Stimulated activated naive CD8-positive, alpha-beta T cell treated with anti-CD3 and anti-CD28 coated beads, Interleukin-15, amount 100 ng/mL, for 72 hours (primary cell): ENCODE measurements at regions not wholly inside any gene's neighbourhood (a gene's known extent, or its start where the extent isn't known, plus 50 kb on each side); places are given as distances from the start of the nearest gene placed in this dataset.
"Not testable (repeated sequence)": the region's sequence is repeated elsewhere in the genome, so short reads cannot be mapped to it uniquely, and the experiment has no call there.

Experiments
- ATAC-seq: fragments of 150-1000 bp; cut with Tn5 transposase; 2 replicates; pipeline ENCODE4 v1.10.0; 2021; ENCODE audit warnings: mild to moderate bottlenecking, moderate library complexity
- DNase-seq, 2 donors: peaks; one replicate each; pipeline ENCODE4 v3.0.0; 2021 to 2022
- H3K27ac Mint-ChIP-seq, 2 donors: one replicate each; pipeline ENCODE4 v1.8.0; 2022; ENCODE audit warnings: mild to moderate bottlenecking in 2 of 2, mixed read lengths in 2 of 2, moderate library complexity in 2 of 2
- H3K27me3 Mint-ChIP-seq: one replicate; pipeline ENCODE4 v1.8.0; 2022; ENCODE audit warnings: mixed read lengths
- H3K4me1 Mint-ChIP-seq: one replicate; pipeline ENCODE4 v1.8.0; 2022; ENCODE audit warnings: mild to moderate bottlenecking, mixed read lengths
- H3K4me3 Mint-ChIP-seq, 2 donors: one replicate each; pipeline ENCODE4 v1.8.0; 2022; ENCODE audit warnings: mild to moderate bottlenecking in 2 of 2, mixed read lengths in 2 of 2, moderate library complexity in 1 of 2
- H3K9me3 Mint-ChIP-seq, 2 donors: one replicate each; pipeline ENCODE4 v1.8.0; 2022; ENCODE audit warnings: mixed read lengths in 2 of 2

DNA sequence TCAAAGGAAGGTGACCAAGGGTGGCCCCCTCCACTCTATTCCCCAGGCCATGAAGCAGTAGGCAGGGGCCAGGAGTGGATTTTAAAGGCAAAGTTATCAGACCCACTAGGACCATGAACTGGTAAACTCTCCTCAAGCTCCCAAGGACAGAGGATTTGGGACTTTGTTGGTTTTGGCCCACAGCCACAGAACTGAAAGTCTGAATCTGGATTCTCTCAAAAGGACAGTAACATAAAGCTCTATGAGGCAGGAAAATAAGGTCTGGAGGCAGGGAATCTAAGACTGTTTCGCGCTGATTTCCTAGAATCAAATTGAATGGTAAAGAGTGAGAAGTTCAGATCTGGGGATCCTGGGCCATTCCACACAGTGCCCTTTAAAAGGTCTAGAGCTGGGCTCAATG is 91.3 kb upstream of the C2CD4B start:
- not testable (repeated sequence) for ATAC-seq, DNase-seq, H3K4me3 Mint-ChIP-seq, H3K9me3 Mint-ChIP-seq, H3K27ac Mint-ChIP-seq, H3K4me1 Mint-ChIP-seq
- H3K27me3 Mint-ChIP-seq: peaks cover 42% of the 10 kb centered on the region

DNA sequence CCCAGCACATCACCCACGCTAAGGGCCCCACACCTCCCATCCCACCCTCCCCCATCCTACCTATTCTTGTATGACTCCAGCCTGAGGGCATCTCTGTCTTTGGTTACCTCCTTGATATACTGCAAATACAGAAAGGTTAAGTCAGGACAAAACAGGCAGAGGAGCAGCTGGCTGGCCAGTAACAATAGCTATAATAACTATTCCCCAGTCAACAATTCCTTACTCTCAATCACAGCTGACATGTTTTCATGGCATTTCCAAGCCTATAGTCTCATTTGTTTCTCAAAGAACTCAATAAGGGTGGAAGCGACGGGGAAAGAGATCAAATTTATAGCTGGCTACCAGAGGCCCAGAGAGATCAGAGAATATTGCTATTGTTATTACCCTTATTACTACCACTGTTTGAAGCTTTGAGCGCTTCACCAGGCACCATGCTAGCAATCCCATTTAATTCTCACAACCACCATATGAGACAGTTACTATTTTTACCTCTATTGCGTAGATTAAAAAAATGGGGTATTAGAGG is 93.0 kb upstream of the C2CD4B start:
- Mint-ChIP-seq H3K27ac (peak overlapping the region in 1 of 2 donors; percentile 76), H3K27me3 (peaks cover 34% of the 10 kb centered on the region), H3K4me3 (no peak overlapping the region), H3K4me1 (no peaks in the 10 kb centered on the region), H3K9me3 (peaks cover 21% of the 10 kb centered on the region in 2 donors)
- no peak for DNase-seq
- ATAC-seq: no peak

DNA sequence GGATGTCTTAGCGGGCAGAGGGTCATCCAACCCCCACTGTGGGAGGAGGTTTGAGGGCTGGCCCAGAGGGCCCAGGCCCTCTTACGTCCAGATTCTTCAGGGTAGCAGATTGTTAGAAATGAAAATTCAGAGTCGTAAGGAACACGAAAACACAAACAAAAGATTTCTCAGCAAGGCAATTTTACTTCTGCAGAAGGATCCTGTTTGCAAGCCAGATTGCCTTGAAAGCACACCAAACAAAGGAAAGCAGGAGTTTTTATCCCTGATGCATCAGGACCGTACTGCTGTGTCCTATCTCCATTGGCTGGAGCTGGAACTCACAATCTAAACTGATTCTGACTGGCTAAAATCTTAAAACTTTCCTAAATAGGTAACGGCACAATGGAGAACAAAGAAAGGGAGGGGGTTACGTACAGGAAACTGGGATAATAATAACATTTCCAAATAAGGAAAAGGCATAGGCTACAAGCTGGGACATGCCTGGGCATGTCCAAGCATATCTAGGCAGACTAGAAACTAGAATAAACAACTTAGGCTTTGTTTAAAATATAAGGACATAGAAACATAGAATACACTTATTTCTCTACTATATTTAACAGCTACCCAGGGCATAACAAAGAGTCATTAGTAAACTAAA is 97.3 kb upstream of the C2CD4B start:
- DNase-seq (no peak), ATAC-seq (no peak)
- Mint-ChIP-seq H3K4me1 (no peaks in the 10 kb centered on the region), H3K4me3 (no peak overlapping the region), H3K27me3 (peaks cover 8% of the 10 kb centered on the region), H3K27ac (peak overlapping the region; percentile 59 to 86), H3K9me3 (peaks cover 30 to 41% of the 10 kb centered on the region in 2 donors)

GRCh38 chr15:62264196-62264595 is 99.1 kb upstream of the C2CD4B start:
- H3K9me3 Mint-ChIP-seq: peaks cover 45 to 58% of the 10 kb centered on the region in 2 donors
- DNase-seq (no peak), ATAC-seq (no peak)
- no peaks in the 10 kb centered on the region for H3K4me1 Mint-ChIP-seq
- H3K27me3 Mint-ChIP-seq: no peaks in the 10 kb centered on the region
- peak overlapping the region in 1 of 2 donors; percentile 79 for H3K27ac Mint-ChIP-seq
- H3K4me3 Mint-ChIP-seq: no peak overlapping the region

- H3K4me3 Mint-ChIP-seq: no peak overlapping the region
- H3K27ac Mint-ChIP-seq: no peak overlapping the region
- ATAC-seq (no peak), DNase-seq (no peak)
- H3K4me1 Mint-ChIP-seq: no peaks in the 10 kb centered on the region
- peaks cover under 1% of the 10 kb centered on the region for H3K27me3 Mint-ChIP-seq
- H3K9me3 Mint-ChIP-seq: peaks cover 24 to 41% of the 10 kb centered on the region in 2 donors
These were observed 104.4 kb upstream of the C2CD4B start for GRCh38 chr15:62269504-62269903.

DNA sequence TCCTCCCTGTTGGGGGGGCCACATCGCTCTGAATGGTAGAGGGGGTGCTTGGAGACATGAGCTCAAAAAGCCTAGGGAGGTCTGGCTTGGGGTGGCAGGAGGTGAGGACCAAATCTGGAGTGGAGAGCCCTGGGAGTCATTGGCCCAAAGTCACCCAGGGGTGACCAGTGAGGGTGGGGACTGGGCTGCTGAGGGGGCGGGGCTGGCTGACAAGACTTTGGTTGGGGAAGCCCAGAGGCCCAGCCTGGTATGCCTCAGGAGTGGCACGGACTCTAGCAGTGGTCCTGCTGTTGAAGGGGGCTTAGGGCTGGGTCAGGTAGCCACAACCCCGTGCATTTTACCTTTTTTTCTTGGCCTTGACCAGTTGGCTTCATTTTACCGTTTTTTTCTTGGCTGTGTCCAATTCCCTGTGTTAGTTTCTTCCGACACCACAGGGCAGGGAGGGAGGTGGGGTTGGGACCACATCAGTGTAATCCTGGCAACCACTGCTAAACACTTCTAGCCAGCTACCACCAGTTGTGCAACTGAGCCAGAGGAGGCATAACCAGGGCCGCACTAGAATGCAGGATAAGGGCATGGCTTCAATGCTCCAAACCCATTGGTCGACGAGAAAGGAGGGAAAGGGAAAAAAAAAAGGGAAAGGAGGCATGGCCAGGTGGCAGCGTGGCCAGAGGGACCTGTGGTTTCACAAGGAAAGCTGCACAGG is 105.3 kb upstream of the C2CD4B start:
- Mint-ChIP-seq H3K27me3 (peaks cover 8% of the 10 kb centered on the region), H3K27ac (no peak overlapping the region), H3K4me3 (no peak overlapping the region), H3K4me1 (no peaks in the 10 kb centered on the region), H3K9me3 (peaks cover 24 to 41% of the 10 kb centered on the region in 2 donors)
- ATAC-seq (no peak), DNase-seq (no peak)

- H3K27ac Mint-ChIP-seq: no peak overlapping the region
- peaks cover 21 to 35% of the 10 kb centered on the region in 2 donors for H3K9me3 Mint-ChIP-seq
- no peaks in the 10 kb centered on the region for H3K4me1 Mint-ChIP-seq
These were observed 107.2 kb upstream of the C2CD4B start for GRCh38 chr15:62272290-62272689.

DNA sequence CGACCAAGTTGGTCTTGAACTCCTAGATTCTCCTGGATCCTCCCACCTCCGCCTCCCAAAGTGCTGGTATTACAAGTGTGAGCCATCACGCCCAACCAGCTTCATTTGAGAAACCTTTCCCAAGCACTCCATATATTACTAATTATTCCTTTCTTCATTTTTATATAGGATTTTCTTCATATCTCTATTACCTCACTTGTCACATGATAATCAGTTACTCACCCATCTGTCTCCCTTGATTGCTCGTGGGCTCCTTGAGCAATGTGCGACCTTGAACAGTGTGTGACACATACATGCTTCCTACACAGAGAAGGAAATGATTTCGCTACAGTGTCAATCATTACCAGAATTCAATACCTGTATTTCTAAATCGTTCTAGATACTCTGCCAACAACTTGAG is 110.7 kb upstream of the C2CD4B start:
- ATAC-seq (no peak), DNase-seq (no peak)
- Mint-ChIP-seq H3K9me3 (peaks cover 0 to 1% of the 10 kb centered on the region in 2 donors), H3K4me3 (no peak overlapping the region), H3K27me3 (peaks cover 41% of the 10 kb centered on the region), H3K4me1 (no peaks in the 10 kb centered on the region), H3K27ac (no peak overlapping the region)

More at GRCh38 chr15:62272290-62272689, 107.2 kb upstream of the C2CD4B start:
- Mint-ChIP-seq H3K27me3 (peaks cover 22% of the 10 kb centered on the region), H3K4me3 (no peak overlapping the region)
- ATAC-seq: no peak
- DNase-seq: no peak

GRCh38 chr15:62277816-62278394 is 112.8 kb upstream of the C2CD4B start:
- H3K27me3 Mint-ChIP-seq: peaks cover 49% of the 10 kb centered on the region
- H3K9me3 Mint-ChIP-seq: no peaks in the 10 kb centered on the region
- DNase-seq (no peak), ATAC-seq (no peak)
- H3K4me3 Mint-ChIP-seq: no peak overlapping the region
- H3K27ac Mint-ChIP-seq: no peak overlapping the region
- no peaks in the 10 kb centered on the region for H3K4me1 Mint-ChIP-seq

- no peak overlapping the region for H3K4me3 Mint-ChIP-seq
- no peak overlapping the region for H3K27ac Mint-ChIP-seq
- H3K27me3 Mint-ChIP-seq: peaks cover 49% of the 10 kb centered on the region
- no peaks in the 10 kb centered on the region for H3K9me3 Mint-ChIP-seq
- ATAC-seq: no peak
- no peak for DNase-seq
- no peaks in the 10 kb centered on the region for H3K4me1 Mint-ChIP-seq
These were observed 113.4 kb upstream of the C2CD4B start for GRCh38 chr15:62278534-62278933.

GRCh38 chr15:62279041-62279440 is 114.0 kb upstream of the C2CD4B start:
- Mint-ChIP-seq H3K4me1 (no peaks in the 10 kb centered on the region), H3K27me3 (peaks cover 49% of the 10 kb centered on the region), H3K9me3 (no peaks in the 10 kb centered on the region)

GRCh38 chr15:62280625-62281024 is 115.5 kb upstream of the C2CD4B start:
- DNase-seq: no peak
- H3K4me3 Mint-ChIP-seq: no peak overlapping the region
- H3K27me3 Mint-ChIP-seq: peaks cover 52% of the 10 kb centered on the region
- no peak for ATAC-seq
- H3K9me3 Mint-ChIP-seq: no peaks in the 10 kb centered on the region
- H3K27ac Mint-ChIP-seq: no peak overlapping the region
- H3K4me1 Mint-ChIP-seq: no peaks in the 10 kb centered on the region

More at GRCh38 chr15:62279041-62279440, 114.0 kb upstream of the C2CD4B start:
- H3K27ac Mint-ChIP-seq: no peak overlapping the region
- H3K4me3 Mint-ChIP-seq: no peak overlapping the region
- no peak for ATAC-seq
- no peak for DNase-seq

GRCh38 chr15:62281801-62282200 is 116.7 kb upstream of the C2CD4B start:
- not testable (repeated sequence) for ATAC-seq
- H3K27me3 Mint-ChIP-seq: peaks cover 52% of the 10 kb centered on the region

DNA sequence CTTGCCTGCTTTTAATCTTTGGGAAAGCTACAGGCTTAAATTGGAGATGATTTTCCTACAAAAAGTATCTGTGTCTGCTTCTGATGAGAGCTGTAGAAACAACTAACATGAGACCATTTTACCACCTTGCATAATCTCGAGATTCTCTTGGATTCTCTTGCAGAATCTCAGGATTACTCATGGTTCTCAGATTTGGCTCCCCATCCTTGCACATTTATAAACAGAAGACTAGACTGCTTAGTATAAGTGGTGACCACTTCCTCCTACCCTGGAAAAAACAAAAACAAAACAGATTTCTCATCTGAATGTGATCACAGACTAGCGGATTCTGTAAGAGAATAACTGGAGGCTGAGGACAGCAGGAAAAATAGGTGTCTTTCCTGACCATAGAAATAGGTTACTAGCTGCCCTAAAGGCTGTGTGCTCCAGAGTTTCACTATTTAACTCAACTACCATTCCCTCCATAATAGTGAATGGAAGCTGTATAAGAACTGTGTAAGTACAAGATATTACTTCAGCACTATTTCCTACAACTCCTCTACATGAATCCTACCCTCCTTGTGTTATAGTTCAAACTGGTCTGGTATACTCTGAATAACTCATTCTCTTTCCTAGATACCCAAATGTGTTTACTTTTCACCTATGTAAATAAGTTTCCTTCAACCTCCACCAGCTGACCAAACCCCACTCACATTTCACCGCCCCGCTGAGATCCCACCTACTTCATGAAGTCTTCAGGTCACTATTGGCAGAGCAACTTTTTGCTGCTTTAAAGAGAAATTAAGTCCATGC is 122.2 kb upstream of the C2CD4B start:
- Mint-ChIP-seq H3K4me1 (no peaks in the 10 kb centered on the region), H3K27ac (no peak overlapping the region), H3K4me3 (no peak overlapping the region), H3K9me3 (no peaks in the 10 kb centered on the region), H3K27me3 (peaks cover 35% of the 10 kb centered on the region)
- DNase-seq (no peak), ATAC-seq (no peak)

More at GRCh38 chr15:62281801-62282200, 116.7 kb upstream of the C2CD4B start:
- not testable (repeated sequence) for DNase-seq, H3K27ac Mint-ChIP-seq, H3K4me3 Mint-ChIP-seq, H3K4me1 Mint-ChIP-seq, H3K9me3 Mint-ChIP-seq

- Mint-ChIP-seq H3K27me3 (peaks cover 35% of the 10 kb centered on the region), H3K4me1 (no peaks in the 10 kb centered on the region), H3K9me3 (no peaks in the 10 kb centered on the region), H3K4me3 (no peak overlapping the region), H3K27ac (no peak overlapping the region)
- no peak for ATAC-seq
- no peak for DNase-seq
These were observed 123.4 kb upstream of the C2CD4B start for GRCh38 chr15:62288361-62289017.
